Right renal pelvis (tissue), 4 donors: ENCODE measurements at regions not wholly inside any gene's neighbourhood (a gene's known extent, or its start where the extent isn't known, plus 50 kb on each side); places are given as distances from the start of the nearest gene placed in this dataset.

ENCODE experiments used
- DNase-seq, 4 donors: peaks; one replicate each; pipeline ENCODE4 v3.0.0-alpha.2; 2013; ENCODE audit warnings: low read depth in 4 of 4, low spot score in 3 of 4, missing footprints in 1 of 4

- DNase-seq, result no peak
Observed at GRCh38 chr2:240208631-240209211, 68.3 kb upstream of the OTOS start.

DNA sequence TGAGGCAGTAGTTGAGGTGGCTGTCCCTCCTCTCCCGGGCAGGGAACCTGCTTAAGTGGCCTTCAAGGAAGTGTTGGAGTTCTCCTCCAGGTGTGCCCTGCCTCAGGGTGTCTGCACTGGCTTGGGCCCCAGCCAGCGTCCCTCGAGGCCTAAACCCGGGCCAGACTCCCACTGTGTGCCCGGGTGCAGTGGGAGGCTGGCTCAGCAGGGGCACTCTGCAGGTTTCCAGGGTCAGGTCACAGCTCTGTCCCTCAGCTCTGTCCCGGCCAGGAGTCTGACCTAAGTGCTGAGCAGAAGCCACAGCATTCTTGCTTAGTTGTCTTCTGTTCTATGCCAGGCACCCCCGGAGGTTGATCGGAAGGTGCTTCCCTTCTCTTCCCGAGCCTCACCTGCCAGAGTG is 69.0 kb upstream of the OTOS start:
- no peak for DNase-seq

GRCh38 chr2:240210198-240210965 is 69.9 kb upstream of the OTOS start:
- DNase-seq, result no peak

GRCh38 chr2:240211096-240211495 is 70.6 kb upstream of the OTOS start:
- no peak for DNase-seq

DNA sequence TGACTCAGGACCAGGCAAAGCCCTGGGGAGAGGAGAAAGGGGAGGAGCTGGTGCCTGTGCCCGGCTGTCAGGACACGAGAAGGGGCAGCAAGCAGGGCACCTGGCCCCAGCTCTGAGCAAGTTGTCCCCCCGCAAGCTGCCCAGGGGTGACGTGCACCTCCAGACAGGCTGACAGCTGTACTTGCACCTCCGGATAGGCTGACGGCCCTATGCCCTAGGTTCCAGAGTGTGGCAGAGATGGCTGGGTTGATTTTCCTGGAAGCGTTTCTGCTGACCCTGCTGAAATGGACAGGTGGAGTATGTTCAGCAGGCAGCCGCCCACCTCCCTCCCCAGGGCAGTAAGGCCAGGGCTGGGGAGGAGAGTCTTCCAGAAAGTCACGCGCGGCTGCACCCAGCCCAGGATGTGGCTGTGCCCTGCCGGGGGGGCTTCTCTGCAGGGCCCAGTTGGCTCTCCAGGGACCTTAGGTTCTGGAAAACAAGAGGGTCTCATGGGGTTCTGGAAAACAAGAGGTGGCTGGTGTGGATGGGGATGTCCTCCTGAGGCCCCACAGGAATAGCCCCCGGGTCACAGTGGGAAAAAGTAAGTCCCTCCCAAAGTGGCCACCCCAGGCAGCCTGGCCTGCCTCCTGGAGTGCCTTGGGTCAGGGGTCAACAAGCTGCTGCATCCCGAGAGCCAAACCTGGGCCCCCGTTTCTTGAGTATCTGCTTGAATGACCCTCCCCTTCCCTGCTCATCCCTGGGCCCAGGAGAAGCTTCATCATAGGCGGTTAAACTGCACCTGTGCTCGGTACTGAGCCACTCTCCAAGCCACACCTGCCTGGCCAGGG is 71.4 kb upstream of the OTOS start:
- DNase-seq, result no peak

GRCh38 chr2:240212425-240213225 is 72.2 kb upstream of the OTOS start:
- DNase-seq, result no peak

GRCh38 chr2:240213226-240213475 is 72.7 kb upstream of the OTOS start:
- no peak for DNase-seq

GRCh38 chr2:240213476-240214421 is 73.3 kb upstream of the OTOS start:
- no peak for DNase-seq

DNA sequence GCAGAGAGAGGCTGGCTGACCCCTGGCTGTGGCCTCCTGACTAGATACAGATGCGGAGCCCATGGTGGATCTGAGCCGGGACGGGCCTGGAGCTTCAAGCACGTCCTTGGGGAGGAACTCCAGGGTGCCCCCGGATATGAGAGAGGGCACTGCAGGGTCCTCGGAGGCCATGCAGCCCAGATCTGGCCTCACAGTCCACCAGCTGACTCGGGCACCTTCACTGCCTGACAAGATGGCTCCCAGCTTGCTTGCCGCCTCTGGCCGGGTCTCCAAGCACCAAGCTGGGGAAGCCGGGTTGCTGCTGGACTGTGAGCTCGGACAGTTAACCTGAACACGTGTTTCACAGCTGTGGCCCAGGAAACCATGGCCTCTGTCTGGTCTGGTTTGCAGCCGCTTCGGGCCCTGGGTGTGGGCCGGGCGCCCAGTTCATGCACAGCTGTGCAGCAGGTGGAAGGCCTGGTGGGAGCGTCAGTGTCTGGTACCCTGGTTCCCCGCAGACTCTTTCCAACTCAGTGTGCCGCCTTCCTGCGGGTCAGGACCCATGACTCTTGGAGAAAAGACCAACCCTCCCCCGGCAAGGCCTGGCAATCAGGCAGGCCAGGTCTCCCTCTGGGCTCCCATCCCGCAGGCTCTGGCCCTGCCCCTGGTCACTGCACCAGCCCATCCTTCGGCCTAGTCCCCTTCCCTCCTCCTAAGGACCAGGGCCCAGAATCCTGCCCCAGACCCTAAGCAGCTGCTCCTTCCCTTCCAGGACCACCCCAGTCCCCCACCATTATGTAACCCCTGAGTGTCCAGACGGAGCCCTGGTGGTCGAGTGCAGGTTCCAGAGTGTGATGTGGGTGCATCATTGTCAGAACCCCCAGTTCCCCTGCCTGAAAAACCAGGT is 74.6 kb upstream of the OTOS start:
- DNase-seq, result no peak

DNA sequence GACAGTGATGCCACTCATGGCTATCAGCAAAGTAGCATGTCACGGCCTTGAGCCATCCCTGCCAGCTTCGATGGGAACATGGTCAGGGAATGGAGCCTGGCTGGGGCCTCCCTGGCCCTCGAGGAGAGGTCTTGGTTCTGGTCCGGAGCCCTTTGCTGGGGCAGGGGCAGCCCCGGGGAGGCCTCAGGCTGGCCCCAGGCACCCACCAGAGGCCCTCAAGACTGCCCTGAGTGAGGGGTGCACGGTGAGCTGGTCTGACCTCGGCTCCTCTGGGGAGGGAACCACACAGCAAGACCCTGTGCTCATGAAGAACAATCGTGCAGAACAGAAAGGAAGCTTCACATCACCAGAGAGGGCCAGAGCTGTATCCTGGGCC is 75.2 kb upstream of the OTOS start:
- DNase-seq, result no peak

DNA sequence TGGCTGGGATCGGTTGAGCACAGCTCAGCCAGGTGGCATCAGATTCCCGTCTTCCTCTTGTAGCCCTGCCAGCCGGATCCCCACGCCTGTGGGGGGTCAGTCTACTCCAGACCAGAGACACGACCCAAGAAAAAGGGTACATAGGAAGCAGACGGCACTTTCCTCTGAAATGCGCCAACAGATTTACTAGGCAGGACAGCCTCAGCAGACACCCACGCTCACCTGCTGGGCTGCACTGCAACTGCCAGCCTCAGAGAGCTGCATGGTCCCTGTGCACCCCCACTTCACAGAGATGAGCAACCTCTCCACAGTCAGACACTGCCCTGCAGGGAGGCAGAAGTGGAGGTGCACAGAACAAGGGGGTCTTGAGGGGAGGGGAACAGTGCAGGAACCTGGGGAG is 75.7 kb upstream of the OTOS start:
- no peak for DNase-seq

DNA sequence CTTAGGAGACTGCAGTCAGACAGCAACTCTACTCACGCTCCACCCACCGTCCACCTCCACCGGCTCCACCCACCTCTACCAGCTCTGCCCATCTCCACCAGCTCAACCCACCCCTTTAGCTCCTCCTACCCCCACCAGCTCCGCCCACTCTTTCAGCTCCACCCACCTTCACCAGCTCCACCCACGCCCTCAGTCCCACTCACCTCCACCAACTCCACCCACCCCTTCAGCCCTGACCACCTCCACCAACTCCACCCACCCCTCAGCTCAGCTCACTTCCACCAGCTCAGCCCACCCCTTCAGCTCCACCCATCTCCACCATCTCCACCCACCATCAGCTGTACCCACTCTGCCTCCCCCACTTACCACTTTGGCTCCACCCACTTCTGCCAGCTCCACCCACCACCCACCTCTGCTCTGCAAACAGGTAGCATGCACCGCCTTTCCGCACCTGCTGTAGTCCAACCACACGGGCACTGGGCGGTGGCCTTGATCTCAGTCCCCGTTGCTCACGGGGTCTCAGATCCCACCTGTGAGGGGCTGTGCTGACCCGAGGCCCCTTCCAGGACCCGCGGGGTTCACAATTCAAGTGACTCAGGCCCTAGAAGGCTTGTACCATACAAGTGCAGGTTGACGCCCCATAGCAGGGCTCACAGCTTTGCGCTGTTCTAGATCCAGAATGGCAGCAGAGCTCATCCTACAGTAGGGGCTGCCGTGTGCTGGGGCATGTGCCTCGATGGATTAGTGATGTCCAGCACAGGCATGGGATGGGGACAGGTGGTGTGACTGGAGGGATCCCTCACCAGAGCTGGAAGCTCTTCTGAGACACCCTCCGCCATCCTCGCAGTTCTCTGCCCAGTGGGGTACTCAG is 77.2 kb upstream of the OTOS start:
- no peak for DNase-seq

DNA sequence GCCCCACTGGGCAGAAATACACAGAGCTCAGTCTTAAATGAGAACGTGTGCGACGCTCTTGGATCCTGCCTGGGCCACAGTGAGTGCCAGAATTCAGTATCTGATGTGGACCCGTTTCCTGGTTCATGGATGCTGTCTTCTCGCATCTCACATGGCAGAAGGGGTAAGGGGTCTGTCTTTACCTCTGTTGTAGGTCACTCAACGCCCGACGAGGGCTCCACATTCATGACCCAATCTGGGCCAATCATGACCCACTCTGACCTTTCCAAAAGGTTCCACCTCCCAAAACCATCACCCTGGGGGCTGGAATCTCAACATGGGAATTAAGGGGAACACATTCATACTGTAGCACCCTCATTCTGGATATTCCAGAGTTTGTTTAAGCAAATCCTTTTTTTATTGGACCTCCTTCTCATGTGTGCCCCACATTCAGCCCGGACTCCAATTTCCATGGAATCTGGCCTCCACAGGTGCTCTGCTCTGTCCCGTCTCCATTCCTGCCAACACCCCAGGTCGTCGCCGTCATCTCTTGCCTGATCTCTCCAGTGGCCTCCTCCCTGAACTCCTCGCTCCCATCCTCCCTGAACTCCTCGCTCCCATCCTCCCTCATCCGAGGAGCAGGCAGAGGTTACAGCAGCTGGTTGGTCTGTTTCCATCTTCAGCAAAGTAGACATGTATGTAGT is 78.9 kb upstream of the OTOS start:
- DNase-seq, result no peak

DNA sequence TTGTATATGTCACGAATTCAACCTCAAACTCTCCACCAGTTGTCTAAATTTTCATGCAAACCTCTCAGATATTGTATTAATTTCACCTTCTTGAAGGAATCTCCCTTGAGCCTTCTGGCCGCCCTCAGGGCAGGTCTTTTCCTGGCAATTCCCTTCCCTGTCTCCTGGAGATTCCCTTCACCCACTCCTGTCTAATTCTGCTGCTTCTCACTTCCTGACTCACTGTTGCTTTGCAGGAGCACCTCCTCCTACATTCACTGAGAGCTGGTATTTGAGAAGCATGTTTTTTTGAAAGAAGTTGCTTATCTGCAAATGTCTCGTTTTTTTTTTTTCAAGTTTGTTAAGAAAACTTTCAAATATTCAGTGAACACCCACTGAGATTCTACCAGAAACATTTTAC is 79.9 kb upstream of the OTOS start:
- no peak for DNase-seq

DNA sequence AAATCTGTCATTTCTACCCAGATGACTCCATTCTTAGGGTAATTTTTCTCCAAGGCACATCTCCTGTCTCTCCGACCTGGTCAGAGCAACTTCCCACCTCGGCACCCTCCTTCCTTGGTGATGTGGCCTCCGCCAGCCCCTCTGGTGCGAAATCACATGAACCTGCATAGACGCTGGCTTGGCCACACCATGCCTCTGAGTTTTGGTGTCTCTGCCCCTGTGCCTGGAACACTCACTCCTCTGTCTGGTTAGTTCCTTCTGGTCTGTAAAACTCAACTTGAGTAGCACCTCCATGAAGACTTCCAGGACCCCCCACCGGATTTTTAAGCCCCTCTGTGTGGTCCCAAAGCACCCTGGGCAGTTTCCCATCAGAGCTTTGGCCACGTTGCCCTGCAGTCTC is 83.2 kb upstream of the OTOS start:
- no peak for DNase-seq

- no peak for DNase-seq
Observed at GRCh38 chr2:240224676-240225075, 84.2 kb upstream of the OTOS start.

DNA sequence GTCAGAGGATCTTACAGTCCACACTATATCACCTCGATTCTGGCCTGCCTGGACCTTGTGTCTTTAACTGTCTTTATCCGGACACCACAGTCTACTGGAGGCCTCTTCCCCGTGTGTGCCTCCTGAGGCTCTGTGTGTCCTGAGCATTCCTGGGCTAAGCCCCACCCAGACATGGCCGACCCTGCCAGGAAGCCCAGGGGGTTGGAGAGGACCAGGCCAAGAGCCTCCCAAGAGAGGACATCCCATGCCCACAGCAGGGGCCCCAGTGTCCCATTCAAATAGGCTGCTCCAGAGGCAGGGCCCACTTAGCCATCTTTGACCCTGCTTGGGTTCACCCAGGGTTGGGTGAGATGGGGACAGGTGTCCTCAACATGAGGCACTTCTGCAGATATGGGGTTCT is 84.7 kb upstream of the OTOS start:
- no peak for DNase-seq
